DMS79 treated with DMSO at 0.1 percent for 48 hours (cell line): ENCODE measurements at regions not wholly inside any gene's neighbourhood (a gene's known extent, or its start where the extent isn't known, plus 50 kb on each side); places are given as distances from the start of the nearest gene placed in this dataset.

Experiments used
- DNase-seq: peaks from one replicate; lab custom pipeline; 2025; lab: John Stamatoyannopoulos, UW

DNA sequence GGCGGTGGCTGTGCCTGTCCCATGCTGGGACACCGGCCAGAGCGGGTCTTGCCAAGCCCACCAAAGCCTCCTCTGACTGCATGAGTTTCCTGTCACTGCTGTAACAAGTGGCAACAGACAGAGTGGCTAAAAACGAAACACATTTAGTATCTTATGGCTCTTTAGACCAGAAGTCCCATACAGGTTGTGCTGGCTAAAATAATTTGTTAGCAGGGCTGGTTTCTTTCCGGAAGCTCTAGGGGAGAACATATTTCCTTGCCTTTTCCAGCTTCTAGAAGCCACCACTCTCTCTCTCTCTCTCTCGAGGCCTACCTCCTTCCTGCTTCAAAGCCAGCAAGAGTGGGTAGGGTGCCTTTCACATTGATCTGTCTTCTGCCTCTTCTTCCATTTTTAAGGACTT, 171.6 kb upstream of the PLPP4 start:
- no peak for DNase-seq

DNA sequence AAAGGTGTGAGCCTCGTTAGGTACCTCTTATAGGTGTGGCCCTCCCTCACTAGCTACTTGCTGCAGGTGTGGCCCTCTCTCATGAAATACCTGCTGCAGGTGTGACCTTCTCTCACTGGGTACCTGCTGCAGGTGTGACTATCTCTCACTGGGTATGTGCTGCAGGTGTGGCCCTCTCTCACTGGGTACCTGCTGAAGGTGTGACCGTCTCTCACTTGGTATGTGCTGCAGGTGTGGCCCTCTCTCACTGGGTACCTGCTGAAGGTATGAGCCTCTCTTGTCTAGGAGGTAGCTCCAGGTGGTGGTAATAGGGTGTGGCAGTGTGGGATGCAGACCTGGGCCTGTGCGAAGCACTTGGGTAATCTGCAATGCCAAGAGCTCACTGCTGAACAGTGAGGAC, 170.7 kb upstream of the PLPP4 start:
- DNase-seq = no peak

DNA sequence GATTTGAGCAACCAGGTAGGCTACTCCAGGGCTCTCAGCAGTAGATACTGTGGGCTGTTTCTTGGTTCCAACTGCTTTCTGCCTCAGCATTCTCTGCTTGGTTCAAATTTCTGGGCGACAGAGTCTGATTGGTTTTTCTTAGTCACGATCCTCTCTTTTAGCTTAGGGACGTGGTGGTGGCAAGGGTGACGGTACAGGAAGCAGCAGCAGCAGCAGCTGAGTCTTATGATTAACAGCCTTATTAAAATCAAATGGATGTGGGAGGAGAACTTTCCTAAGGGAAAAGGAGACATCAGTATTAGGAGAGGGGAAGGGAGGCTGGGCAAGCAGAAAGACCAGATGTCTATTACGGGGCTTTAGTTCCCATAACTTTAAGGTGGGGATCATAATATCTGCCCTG, 156.5 kb upstream of the PLPP4 start:
- no peak for DNase-seq

DNA sequence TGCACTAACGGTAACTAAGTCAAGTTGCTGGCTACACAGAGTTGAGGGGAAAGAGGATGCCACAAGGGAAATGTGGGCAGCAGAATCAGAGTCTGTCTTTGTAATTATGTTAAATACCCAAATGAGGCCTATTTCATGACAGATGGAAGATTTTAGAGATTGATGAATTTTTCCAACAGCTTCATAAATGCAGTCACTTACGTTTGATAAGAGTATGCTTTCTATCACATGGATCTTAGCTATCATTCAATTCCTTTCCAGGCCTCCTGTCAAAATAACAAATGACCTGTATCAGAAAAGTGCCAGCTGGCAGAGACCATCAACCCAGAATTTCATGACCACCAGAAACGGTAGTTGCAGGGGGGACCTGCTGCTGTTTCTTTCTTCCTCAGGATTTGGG, 148.4 kb upstream of the PLPP4 start:
- DNase-seq = no peak

DNA sequence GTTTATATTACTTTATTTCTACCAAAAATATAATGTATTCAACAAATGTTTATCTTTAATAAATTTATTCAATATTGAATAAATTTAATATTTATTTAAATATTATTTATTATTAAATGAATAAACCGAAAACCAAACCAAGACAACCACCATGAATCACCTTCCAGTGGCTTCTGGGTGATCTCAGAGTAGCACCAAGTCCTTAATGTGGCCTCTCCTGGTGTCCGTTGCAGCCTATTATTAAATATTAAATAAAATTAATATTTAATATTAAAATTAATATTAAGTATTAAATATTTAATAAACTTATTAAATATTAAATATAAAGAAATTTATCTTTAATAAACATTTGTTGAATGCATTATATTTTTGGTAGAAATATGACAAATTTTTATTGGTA, 143.3 kb upstream of the PLPP4 start:
- DNase-seq = no peak

DNA sequence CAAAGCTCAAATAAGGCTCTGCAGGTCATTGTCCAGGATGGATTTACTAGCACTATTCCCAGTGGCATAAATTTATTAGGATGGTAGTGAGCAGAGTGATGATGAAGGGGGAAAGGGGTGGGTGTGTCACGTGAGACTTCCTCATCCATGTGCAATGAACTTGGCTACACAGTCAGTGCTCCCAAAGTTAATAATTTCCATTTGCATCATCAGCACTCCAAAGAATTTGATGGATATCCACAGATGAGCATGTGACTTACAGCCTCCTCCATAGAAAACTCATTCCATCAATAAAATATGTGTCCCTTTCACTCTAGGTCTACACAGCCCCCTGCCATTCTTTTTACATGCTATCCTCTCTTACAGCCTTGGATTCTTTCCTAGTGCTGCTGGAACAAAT, 142.6 kb upstream of the PLPP4 start:
- no peak for DNase-seq

DNA sequence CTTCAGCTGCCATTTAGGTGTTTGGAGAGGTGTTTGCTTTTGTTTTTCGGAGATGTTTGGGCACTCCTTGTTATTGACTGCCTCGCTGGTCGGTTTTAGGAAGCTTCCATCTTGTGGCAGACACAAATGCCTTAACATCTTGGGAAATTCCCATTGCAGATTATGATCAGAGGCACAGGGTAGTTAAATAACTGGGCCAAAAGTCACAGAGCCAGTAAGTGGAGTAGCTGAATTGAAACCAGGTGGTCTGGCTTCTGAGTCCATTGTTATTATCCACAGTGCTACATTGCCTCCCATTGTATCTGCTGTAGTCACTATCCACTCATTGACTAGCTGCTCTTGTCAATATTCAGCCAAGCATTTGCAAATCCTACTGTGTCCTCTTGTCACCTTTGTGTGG, 138.2 kb upstream of the PLPP4 start:
- no peak for DNase-seq

DNA sequence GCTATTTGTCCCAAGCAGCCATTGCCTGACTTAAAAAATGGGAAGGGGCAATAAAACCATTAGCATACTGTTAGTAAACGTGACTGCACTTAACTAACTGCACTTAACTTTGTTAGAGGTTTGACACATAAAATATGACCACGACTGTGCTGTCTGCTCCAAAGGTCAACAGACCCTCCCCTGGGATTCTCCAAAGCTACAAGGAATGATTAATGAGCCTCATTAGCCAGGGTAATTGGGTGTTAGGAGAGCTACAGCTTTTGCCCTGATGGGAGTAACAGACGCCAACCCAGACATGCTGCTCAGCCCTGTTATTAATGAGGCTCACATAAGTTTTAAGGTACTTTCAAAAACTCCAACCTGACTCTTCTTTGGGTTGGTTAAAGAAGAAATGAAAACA, 129.4 kb upstream of the PLPP4 start:
- no peak for DNase-seq

DNA sequence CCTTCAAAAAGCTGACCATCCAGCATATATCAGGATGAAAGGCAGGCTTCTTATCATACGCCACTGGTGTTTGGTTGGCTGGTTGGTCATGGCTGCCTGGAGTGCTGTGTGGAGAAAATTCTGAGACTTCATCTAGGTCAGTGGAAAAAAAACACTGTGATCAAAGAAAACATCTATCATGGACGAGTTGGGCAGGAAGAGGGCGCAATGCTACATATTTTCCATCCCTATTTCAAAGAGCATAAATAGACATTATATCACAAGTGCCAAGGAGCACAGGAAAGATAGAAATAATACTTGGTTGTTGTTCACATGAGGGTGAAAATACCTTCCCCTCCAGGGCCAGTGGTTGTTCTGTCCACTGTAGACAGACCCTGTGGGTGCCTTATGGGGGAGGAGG, 128.4 kb upstream of the PLPP4 start:
- DNase-seq = no peak

DNA sequence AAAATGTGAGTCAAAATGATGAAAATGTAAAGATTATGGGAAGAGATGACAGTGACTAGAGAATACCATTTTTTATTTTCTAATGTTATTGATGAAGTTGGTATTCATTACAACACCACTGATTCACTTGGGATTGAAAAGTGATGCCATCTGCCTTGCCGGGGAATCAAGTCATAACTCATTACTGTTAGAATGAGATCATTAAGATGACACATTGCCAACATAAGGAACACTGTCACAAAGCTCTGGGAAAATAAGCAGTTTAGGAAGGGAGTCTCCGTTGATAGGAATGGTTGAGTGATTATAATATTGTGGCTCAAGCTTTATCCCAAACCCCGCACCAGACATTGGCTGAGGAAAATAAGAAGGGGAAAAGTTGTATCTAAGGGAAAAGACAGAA, 121.5 kb upstream of the PLPP4 start:
- no peak for DNase-seq

DNA sequence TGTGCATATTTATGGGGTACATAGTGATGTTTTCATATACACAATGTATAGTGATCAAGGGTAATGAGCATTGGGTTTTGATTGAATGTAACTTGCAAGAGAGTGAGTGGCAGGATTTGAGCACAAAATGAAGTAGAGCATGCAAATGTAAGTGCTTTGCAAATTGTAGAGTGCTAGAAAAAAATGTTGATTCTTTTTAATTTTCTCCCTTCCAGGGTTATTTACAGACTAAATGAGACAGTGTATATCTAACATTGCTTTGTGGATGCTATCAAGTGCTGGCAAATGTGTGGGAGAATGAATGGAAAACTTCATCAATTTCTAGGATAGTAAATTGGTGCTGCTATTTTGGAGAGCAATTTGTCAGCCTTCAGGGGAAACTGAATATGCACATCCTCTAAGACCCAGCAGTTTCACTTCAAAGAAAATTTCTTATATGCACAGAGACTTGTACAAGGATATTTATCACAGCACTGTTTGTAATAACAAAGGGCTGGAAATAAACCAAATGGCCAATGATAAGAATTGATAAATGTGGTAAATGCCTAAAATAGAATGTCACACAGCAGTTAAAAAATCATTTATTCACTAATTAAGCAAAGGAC, 120.6 kb upstream of the PLPP4 start:
- no peak for DNase-seq

DNA sequence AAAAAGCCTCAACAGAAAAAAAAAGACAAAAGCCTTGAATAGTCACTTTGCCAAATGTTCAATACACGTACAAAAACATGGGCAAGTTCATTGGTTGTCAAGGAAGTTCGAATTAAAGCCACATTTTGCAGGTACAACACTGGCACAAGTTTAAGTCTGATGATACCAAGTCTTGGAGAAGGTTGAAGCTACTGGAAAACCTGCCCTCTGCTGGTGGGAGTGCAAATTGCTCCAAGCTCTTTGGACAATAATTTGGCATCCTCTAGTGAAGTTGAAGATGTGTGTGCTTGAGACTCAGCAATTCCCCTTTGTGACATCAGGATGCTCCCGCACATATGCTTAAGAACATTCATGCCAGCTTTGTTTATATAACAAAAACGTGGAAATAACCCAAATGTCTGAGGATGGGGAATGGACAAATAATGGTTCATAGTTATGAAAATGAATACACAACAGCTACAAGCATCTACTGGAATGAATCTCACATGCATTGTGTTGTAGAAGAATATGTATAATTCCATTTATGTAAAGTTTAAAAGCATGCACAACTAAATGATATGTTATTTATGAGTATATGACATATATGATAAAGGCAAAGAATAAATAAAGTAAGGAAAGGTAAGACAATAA, 120.0 kb upstream of the PLPP4 start:
- no peak for DNase-seq

DNA sequence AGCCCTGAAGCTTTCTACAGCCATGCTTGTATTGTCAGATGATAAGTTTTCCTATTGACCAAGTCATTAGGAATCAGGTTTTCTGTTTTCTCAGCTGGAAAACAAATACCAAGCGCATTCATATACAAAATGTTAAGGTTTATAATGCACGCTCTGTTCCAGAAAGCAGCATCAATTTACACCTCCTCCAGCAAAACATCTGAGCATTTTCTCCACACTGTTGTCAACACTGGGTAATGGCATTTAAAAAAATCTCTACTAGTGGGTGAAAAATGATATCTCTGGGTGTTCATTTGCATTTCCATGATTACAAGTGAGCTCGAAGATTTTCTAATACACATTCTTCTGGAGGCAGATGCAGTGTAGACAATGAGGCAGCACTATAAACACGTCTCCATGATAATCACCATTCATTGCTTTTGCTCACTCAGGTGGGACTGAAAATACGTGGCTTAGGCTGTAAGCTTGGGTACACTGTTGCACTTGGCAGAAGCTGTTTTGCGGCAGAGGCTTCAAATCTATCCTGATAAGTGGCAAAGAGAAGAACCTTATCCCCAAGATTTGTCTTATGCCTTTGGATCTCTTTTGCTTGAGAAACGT, 114.8 kb upstream of the PLPP4 start:
- DNase-seq = no peak

DNA sequence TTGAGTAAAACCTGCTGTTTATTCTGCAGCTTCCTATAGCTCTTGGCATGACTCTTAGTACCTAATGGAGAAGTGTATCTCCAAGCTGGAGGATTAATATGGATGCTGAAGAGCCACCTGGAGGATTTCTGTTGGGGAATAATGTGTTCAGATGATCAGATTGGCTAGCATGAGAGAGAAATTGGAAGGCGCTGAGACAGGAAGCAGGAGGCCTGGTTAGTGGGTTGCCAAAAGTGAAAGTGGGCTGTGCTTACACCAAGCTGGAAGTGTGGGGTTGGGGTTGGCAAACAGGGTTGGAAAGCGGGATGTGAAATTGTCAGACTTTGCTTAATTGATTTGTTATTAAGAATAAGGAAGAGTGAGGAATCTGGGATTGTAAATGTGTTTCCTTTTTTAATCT, 111.8 kb upstream of the PLPP4 start:
- DNase-seq = no peak

DNA sequence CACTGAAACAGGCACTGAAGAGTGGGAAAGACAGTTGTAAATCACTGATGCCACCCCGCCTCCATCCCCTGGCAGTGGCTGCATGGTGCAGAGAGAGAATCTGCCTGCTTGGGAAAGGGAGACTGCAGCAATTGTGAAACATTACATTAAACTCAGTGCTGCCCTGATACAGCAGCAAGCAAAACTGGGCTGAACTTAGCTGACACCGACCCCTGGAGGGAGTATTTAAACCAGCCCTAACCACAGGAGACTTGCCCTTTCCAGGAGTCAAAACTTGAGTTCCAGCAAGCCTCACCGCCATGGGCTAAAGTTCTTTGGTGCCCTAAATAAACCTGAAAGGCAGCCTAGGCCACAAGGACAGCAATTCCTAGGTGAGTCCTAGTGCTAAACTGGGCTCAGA, 109.4 kb upstream of the PLPP4 start:
- no peak for DNase-seq

DNA sequence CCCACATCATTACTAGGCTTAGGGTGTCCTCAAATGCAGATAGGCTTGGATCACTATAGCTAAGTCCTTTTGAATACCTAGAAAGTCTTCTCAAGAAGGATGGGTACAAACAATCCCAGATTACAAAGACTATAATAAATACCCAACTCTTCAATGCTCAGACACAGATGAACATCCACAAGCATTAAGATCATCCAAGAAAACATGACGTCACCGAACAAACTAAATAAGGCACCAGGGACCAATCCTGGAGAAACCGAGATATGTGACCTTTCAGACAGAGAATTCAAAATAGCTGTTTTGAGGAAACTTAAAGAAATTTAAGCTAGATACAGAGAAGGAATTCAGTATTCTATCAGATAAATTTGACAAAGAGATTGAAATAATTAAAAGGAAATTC, 108.0 kb upstream of the PLPP4 start:
- no peak for DNase-seq

DNA sequence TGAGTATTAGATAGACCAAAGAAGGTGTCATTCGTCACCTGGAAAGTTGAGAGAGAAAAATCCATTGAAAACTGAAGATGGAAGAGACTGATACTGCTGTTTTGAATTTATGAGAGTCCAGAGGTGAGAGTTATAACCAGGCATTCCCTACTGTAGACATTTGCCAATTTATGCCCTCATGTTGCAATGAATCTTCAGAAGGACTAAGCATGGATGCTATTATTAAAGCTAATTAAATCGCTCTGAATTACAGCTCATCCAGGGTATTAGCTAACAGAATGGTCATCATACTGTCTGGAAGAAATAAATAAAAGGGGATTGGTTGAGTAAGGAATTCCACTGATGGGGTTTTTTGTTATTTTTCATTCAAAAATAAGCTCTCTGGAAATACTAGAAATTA, 101.6 kb upstream of the PLPP4 start:
- no peak for DNase-seq

DNA sequence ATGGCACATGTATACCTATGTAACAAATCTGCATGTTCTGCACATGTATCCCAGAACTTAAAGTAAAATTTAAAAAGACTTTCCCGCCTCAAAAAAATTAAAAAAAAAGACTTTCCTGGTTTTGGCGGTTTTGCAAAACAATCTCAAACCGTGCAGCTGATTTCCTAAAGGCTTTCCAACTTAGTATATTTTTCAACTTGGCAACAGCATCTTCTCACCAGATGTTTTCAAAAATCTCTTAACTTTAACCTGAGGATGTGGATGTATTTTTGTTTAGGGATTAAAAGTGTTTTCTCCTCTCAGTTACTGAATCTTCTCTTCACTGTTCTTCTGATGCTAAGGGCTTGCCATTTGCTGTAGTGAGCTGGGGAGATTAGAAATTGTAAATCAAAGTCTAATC, 96.5 kb upstream of the PLPP4 start:
- no peak for DNase-seq

DNA sequence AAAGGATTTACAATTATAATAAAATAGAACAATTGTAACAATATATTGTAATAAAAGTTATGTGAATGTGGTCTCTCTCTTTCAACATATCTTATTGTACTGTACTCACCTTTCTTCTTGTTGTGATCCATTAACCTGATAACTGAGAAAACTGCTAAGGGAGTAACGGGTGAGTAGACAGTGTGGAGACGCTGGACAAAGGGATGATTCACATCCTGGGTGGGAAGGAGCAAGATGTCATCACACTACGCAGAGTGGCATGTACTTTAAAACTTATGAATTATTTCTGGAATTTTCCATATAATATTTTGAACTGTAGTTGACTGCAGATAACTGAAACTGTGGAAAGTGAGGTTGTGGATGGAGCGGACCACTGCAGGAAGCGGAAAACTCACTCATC, 91.2 kb upstream of the PLPP4 start:
- DNase-seq = no peak

DNA sequence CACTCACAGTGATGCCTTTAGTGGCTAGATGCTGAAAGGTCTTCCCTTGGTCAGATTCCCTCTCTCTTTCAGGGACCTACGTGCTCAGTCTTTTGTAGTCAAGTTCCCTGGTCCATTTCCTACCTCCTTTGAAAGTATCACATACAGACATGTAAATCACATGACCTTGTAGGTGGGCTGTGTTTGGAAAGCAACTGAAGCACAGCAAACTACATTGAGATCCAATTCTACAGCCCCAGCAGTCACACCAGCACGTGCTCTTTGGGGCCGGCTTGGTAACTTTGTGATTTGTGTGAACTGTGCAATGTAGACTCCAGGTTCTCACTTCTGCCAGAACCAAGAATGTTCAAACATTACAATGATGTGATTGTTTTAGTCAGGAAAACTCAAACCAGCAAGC, 89.7 kb upstream of the PLPP4 start:
- DNase-seq = no peak

DNA sequence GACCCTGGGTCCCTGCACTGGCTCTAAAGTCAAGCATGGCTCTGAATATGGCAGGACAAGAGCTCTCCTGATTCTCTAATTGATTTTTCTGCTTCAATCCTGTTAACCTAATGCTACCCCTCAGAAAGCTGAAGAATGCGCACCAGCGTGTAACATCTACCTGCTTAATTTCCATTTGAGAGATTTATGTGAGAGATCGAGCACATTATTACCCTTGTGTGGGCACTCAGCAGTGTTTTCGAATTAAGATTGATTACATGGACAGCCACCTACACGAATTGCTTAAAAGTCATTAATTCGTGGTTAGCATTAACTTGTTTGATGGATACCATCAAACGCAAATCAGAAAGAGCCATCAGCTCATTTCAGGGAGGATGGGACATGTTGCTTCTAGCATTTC, 88.7 kb upstream of the PLPP4 start:
- DNase-seq = no peak

DNA sequence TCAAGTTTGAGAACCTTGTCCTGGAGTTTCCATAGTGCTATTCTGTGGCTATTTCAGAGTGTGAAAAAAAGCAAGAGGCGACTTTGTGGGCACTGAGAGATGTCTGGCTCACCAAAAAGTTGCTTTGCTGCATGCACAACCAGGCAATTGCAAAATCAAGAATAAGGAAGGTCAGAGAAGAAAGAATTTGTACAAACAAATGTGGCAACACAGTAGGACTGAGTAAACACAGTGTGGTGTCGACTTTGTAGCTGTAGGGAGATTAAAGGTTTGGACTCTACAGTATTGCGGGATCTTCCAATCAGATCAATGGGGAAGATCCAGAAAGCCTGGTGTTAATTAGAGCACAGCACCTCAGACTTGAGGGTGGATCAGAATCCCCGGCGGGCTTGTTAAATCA, 88.1 kb upstream of the PLPP4 start:
- DNase-seq = no peak

DNA sequence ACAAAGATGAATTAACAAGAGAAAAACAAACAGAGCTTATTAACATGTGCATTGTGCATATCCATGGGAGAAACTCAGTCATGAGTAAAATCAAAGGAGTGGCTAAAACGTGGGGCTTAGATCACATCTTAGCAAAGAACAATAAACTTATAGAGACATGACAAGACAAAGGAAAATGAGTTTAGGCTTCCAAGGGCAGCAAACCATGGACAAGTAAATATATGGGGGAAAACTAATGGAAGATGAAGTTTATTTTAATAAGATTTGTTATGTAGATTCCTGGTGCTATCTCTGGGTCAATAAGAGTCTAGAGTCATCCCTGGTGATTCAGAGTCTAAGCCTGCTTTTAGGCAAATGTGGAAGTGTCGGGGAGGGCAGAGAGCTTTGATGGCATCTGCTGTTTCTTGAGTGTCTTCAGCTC, 87.2 kb upstream of the PLPP4 start:
- DNase-seq = no peak

DNA sequence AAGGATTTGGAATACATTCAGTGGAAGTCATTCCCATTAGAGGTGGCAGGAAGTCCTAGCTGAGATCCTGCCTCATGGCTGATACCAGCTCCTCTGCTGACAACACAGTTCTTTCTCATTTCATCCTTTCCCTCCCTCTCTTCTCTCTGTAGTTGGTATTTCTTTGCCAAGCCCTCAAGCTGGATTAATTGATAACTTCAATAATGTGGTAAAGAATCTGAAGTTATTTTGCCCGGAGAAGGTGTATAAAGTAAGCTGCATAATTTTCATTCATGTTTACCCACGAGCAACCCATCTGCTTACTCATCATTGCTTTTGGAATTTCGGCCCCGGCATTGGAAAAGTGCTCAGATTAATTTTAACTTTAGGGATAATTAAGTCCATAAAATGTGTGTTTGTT, 85.2 kb upstream of the PLPP4 start:
- no peak for DNase-seq
